Femur (tissue), 1 donor: ENCODE measurements at regions not wholly inside any gene's neighbourhood (a gene's known extent, or its start where the extent isn't known, plus 50 kb on each side); places are given as distances from the start of the nearest gene placed in this dataset.

ENCODE experiments used
- DNase-seq: peaks from one replicate; pipeline ENCODE4 v3.0.0-alpha.2; 2017

DNA sequence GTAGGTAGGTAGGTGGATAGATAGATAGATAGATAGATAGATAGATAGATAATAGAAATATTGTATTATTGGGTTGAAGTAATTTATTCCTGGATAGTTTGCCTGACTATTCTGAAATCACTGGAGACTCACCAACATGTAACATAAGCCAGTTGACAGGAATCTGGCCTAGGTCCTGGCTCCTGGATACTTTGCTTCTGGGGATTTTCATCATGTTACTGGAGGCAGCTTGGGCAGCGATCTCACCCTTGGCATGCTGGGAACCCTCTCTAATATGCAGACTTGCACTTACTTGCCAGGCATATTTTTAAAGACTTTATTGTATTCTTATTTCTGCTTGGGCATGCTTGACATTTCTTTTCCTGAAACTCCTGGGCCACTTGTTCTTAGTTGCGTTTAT lies 709.1 kb upstream of the FZD8 start:
- DNase-seq: no peak

DNA sequence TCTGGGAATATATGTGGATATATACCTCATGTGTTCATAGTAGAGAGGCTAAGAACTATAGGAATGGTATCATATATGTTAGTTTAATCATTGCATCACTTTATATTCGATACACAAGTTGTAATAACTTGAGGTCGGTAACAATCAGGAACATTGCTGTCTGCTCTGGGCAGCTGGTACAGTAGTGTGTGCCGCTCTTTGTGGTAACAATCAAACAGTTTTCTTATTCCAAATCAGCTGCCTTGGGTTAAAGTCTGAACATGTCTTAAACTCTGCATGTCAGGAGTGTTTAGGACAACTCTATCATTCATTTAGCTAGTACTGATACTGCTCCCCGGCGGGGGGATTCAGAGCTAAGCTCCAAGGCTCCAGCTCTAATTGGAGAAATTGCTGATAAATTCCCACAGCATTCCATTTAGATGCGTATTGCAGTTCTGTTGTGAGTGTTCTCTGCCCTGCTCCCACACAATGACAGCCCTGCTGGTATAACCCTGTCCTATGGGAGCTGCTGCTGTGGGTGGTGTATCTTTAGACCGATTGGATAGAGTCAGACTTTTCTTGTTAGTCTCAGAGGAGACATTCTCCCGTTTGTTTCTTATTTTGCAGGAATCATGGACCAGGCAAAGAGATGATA lies 707.5 kb upstream of the FZD8 start:
- peak; percentile 34 for DNase-seq

DNA sequence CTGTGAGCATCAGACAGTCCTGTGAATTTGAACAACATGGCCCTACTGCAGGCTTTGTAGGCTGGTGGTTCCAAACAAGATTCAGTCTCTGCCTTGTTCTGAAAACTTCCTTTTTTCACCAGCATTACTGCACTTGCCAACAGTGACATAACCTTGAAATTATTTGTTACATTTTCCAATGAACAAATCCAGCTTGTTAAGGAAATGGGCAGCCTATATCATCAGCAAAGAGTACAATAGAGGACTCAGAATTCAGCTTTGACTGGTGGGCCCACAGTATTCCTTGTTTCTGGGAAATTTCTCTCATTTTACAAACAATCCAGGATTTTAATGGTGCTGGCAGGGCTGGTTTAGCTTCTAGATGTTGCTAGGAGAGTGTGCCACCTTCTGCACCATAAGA lies 703.7 kb upstream of the FZD8 start:
- no peak for DNase-seq

DNA sequence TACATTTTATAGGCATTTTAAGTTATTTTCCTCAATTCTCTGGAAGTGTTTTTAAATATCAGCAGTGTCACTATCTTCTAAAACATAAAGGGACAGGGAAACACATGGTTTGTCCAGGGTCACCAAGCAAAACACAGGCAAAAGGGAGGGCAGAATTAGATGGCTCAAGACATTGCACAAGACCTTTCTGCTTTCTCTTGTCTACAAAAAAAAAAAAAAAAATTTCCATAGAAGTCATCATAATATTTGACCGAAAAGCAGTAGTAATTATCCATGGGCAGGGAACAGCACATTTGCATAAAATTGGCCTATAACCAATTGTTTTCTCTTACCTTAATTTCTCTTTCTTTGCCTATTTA lies 703.1 kb upstream of the FZD8 start:
- DNase-seq: no peak

DNA sequence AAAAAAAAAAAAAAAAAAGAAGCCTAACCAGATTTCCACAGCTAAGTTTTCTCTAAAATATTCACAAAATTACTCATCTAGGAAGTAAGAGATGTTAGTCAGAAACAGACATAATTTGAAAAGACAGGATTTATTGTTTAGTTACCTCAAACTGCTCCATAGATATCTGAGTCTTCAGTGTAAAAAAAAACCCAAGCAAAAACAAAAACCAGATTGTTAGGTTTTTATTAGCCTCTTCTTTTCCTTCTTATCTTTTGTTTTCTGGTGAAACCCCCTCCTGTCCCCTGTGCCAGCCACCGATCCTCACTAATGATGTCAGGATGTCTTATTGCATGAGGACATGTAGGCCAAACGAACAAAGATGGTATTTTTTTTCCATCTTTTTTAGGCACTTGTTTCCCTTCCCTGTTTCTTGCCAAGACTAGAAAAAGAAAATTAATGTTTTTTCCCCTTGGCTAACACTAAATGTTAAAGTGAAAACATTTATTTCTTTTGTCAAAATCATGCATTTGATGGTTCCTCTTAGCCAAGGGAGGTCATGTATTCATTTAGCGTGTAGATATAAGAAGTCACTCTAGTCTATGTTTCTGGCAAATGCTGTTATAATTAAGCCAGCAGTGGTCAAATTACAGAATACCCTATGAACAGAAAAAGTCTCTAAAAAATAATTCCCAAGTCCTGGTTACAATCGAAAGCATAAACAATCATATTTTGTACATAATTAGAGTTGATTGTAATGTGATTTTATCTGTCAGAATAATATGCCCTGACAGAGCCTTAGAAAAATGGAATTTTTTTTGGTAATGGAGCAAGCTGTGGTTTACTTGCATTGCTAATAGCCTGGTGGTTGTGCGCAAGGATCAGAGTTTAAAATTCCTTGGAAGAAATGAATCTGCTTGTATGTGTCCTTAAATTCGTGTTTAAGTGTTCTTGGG lies 702.4 kb upstream of the FZD8 start:
- no peak for DNase-seq

DNA sequence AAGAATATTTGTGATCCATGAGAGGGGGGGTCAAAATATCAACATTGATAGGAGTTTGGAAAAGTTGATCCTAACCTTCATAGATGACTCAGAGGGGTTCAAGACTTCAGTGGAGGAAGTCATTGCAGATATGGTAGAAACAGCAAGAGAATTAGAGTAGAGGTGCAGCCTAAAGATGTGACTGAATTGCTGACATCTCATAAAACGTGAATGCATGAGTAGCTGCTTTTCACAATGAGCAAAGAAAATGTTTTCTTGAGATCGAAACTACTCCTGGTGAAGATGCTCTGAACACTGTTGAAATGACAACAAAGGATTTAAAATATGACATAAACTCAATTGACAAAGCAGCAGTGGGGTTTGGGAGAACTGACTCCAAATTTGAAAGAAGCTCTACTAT lies 700.7 kb upstream of the FZD8 start:
- DNase-seq: no peak

DNA sequence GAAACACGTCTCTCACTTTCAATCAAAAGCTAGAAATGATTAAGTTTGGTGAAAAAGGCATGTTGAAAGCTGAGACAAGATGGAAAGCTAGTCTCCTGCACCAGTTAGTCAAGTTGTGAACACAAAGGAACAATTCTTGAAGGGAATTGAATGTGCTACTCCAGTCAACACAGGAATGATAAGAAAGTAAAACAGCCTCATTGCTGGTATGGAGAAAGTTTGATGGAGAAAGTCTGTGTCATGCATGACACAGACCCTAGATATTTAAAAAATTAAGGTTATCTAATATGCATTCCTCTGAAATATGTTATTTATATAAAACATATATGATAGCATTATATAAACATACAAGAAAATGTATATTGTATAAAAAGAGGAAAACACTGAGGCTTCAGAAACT lies 699.4 kb upstream of the FZD8 start:
- no peak for DNase-seq

DNA sequence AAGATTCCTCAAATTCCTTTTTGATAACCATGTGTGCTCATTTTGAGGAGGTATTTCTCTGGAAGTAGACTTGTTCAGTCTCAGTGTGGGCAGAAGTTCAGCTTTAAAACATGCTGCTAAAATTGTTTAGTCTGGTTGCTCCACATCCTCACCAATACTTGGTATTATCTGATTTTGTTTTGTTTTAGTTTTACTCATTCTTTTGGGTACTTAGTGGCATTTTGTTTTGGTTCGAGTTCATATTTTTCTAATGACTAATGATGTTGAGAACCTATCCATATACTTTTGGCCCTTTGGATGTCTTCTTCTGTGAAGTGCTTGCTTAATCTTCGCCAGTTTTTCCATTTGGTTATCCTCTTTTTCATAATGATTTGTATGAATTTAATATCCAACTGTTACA lies 694.2 kb upstream of the FZD8 start:
- DNase-seq: no peak

DNA sequence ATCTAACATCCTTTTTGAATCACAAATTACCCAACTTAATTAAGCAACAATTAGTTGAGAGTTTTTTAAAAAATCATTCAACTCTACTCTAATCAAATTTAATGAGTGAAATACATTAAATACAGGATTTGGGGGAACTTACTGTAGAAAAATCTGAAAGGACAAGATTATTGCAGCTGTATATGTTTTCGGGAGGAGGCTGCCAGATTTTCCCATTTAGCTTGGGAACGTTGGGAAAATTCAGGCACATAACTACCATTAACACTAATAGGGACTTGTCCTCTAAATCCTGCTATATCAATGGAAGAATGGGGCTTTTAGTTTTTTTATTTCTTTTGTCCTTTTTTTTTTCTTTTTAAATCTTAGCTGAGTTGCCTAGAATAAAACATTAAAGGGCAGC lies 691.4 kb upstream of the FZD8 start:
- DNase-seq: no peak

DNA sequence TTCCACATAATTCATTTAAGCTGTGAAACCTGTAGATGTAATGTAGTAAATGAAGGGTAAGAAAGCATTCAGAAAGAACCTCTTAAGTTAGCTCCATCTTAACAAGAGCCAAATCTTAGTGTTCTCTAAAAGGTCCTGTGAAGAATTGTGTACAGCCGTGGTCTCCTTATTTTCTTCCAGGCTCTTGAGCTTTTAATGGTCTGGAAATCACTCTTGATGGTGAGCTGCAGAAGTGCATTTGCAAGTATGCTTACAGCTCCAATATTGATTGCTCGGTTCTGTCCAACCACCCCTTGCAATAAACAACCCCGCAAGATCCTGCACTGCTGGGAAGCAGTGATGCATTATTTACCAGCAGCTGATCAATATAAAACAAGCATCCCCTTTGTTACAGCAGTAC lies 690.8 kb upstream of the FZD8 start:
- no peak for DNase-seq

DNA sequence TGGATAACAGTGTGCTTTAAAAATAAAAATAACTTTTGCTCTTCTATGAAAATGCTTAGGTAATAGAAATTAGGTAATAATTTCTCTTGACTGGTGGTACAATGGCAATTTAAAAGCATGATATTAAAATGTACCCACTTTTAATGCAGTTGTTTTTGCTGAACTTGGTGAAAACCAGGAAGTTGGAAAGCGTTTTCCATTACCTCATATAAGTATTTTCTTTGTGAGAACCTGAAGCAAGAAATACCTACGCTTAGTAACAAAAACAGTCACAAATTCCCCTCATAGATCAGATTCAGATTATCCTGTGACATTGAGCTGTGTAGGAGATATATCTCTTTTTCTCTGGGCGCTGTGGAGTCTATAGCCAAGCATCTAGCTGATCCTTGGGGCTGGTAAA lies 689.0 kb upstream of the FZD8 start:
- no peak for DNase-seq

DNA sequence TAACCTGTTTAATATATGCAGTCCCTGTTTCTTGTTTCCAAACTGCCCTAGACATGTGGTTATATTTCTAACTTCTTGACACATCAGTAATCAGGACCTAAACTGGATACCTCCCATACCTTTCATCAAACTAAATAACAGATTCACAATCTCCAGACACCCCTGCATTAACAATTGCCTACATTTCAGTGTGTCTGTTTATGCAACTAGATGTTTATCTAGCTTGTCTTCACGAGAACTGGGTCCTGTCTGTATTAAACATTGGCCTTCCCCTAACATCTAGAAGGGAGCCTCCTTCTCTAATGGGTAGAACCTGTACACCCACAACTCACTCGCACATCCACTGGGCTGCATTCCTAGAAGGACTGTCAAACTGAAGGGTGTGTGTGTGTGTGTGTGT lies 683.7 kb upstream of the FZD8 start:
- no peak for DNase-seq

DNA sequence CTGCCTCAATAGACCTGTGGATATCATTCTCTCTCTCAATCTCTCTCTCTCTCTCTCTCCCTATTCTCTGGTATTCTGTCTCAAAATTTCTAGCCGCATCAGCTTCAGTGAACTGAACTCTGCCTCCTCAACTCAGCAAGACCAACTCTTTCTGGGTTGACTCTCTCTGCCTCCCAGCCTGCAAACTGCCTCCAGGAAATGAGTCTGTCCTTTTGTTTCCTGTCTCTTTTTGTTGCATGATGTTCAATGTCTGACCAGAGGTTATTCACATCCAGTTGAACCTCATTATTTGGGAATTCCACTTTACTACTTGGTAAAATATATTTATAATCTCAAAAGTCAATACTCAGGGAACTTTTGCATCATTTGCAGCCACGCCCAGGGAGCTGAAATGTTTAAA lies 682.7 kb upstream of the FZD8 start:
- no peak for DNase-seq

DNA sequence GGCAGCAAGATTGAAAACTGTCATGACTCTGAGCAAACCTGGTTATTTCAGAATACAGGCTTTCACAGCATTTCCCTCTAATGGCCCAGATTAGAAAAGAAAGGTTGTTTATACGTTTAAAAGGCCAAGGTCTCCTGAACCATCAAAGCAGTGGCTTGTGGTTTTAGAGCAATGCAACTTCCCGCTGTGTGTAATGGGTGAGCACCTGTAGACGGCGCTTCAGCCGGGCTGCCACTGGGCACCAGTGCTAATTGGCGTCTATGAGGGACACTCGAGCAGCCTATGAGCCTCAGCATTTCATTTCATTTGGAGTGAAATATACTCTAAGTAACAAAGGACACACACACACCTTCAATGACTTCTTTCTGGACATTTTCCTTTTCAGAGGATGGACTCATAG lies 671.0 kb upstream of the FZD8 start:
- DNase-seq: no peak

DNA sequence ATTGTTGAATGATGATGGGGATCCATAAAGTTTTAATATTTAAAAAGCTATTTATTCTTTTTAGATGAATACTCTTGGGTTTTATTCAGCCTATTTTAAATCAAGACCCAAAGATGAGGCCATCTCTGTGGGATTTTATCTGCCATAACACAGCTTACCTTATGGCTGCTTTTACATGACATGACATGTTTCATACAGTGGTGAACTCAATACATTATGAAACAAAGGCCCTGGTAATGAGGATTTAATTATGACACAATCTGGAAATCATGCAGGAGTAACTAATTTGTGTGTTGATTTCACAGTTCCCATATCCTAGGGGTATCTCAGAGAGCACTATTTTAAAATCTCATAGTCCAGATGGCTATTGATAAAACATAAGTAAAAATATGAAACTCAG lies 661.8 kb upstream of the FZD8 start:
- DNase-seq: no peak

DNA sequence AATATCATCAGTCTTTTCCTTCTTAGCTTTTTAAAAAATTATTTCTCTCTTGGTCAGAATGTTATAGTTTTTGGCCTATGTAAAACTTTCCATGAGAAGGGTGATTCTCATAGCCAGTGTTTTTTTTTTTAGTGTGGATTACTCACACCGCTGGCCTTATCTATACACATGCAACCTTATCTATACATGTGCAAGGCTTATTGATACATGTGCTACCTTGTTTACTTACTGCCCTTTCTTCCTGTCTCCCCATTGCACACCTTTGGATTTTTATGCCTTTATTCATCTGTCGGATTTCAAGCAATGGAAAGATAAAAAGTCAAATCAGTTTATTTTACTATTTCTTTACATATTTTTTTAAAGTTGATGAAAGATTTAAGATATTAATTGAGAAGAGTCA lies 660.0 kb upstream of the FZD8 start:
- DNase-seq: no peak

DNA sequence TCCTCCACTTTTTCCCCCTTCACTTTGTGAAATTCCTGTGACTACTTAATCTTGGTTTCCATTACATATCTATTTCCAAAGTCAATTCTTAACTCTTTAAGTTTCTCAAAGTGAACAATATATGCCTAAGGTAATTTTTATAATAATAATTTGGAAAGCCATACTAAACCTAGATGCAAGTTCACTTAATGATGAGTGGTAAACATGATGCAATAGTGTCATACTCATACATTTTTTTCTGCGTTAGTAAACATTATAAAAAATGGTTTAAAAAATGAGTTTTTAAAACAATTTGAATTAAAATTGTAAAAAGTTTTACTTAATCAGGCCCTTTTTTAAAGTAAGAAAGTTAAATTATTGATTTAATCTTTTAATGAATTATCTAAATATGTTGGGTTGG lies 659.4 kb upstream of the FZD8 start:
- no peak for DNase-seq

DNA sequence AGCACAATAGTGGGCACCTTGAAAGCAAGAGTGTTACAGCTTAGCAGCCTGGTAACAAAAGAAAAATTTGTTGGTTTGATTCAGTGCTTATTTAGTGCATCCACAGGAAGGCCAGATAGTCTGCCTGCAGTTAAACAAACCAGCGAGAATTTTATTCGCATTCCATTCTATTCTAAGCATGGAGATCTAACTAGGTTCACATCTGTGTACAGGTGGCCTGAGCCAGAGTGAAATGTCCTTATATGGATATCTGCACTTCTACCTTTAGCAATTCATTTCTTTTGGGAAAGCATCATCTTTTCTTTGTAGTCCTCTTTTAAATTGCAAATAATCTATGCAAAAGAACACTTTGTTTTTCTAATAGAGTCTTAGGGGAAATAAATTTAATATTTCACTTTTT lies 659.0 kb upstream of the FZD8 start:
- no peak for DNase-seq

DNA sequence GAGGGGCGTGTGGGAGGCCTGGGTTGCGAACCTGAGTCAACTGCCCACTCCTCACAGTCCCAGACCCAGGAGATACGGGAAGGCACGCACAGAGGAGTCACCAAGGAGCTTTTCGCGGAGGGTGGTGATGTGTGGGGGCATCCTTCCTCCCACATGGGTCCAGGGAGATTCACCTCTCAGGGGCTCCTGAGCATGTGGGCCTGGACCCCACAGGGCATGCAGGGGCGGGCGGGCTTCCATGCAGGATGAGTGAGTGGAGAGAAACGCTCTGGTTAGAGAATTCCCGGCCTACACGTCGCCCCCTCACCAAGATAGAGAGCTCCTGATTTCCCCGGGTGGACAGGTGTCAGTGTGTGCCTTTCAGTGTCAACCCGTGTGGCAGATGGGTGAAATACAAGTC lies 641.7 kb upstream of the FZD8 start:
- DNase-seq: no peak

DNA sequence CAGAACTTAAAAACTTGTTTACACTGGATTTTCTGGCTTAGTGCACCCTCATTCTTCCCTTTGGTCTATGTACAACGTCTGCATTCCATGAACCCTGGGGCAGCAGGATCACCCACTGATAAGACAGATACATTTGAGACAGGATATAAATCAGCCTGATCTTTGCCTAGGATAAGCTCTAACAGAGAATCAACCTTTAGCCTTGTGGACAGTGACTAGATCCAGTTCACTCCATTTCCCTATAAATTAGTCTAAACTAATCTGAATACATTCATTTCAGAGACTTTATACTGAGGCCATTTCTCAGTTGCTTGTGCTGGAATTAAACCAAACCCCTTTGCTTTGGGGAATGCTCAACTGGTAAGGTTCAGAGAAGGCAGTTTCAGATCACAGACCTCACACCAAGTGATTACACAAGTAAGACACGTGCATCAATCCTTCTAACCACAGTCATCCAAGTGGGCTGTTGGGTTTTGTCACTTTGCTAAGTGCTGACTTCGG lies 639.8 kb upstream of the FZD8 start:
- no peak for DNase-seq

DNA sequence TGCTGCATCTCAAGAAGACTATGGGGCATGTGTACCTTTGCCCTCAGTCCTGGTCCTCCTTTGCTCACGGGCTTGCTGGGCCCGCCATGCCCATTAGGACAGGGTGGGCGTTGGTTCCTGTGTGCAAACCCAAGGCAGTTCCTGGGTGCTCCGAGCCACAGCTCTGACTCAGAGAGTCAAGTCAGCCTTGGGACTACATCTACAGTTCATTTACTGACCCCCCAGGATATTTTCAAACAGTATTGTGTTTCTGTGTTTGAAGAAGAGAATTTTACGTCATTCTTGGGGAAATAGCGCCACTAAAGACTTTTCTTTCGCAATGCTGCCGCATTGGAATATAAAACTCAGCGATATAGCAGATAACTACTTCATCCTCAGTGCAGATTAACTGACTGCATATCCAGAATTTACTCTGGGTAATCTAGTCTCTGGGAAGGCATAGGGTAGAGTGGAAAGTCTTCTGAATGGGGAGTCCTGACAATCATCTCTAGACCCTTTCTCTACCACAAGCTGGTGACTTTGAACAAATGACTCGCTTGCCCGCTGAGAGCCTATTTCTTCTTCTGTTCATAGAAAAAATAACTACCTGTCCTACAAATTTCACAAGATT lies 638.9 kb upstream of the FZD8 start:
- DNase-seq: no peak

DNA sequence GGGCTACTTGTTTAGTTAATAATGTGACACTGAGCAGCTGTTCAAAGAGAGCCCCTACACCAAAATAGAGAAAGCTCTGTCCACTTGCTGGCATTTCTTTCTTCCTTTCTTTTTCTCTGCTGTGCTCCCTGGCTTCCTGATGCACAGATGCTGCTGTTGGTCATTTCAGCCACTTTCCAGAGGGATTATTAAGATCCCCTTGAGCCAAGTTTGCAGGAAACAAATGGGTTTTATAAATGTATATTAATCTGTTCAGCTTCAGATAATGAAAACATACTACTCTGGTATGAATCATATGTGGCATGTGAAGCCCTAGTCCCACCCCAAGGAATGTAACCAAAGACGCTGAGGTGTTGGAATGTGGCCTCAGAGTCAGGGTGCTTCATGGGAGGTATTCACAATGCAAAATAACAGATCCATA lies 638.2 kb upstream of the FZD8 start:
- no peak for DNase-seq

DNA sequence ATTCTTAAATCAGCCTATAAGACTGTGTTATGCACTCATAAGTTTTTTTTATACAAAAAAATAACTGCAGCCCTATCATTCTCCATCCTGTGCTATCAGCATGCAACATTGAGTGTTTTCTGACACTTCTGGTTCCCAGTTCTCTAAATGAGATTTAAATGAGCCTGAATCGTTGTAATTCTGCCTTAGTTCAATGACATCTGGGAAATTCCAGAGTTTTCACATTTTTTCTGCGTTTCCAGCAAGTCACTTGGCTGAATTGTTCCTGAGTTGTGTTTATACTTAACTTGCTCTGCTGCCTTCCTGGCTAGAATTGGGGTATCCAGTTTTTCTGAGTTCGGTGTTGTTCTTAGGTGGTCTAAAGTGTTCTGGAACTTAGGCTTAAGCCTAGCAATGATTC lies 636.1 kb upstream of the FZD8 start:
- no peak for DNase-seq

DNA sequence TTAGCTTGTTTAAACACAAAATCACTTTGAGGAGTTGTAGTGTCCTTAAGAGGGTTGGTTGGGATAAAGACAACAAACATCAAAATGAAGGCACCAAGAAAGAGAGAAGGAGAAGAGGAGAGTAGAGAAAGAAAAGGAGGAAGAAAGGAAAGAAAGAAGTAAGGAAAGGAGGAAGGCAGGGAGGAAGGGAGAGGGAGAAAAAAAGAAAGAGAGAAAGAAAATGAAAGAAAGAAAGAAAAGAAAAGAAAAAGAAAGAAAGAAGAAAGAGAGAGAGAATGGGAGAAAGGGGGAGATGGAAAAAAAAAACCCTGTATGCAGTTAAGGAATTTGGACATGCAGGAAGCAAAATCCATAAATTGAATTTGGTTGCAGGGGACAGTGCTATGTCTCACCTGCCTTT lies 635.4 kb upstream of the FZD8 start:
- no peak for DNase-seq
